Prostate gland (tissue), 2 donors: ENCODE measurements at regions not wholly inside any gene's neighbourhood (a gene's known extent, or its start where the extent isn't known, plus 50 kb on each side); places are given as distances from the start of the nearest gene placed in this dataset.

Source experiments
- DNase-seq: peaks from one replicate; pipeline ENCODE4 v3.0.0-alpha.2; 2019; ENCODE audit warnings: low spot score
- H3K27ac ChIP-seq, 2 donors: fragments of 200-600 bp; sonication (generic); 2 replicates each; pipeline ENCODE4 v1.5.1; 2017 to 2019
- H3K27me3 ChIP-seq: fragments of 200-600 bp; sonication (generic); replicated peaks from 2 replicates; pipeline ENCODE4 v1.5.1; 2019; ENCODE audit not compliant: insufficient read depth
- H3K36me3 ChIP-seq, 2 donors: fragments of 200-600 bp; sonication (generic); 1 replicate in 1 of 2; 2 replicates in 1 of 2; pipeline versions ENCODE4 v1.5.1 to v1.8.1; 2017 to 2019
- H3K4me1 ChIP-seq: fragments of 200-600 bp; sonication (generic); replicated peaks from 2 replicates; pipeline ENCODE4 v1.5.1; 2019
- H3K4me3 ChIP-seq, 2 donors: fragments of 200-600 bp; sonication (generic); 2 replicates each; pipeline ENCODE4 v1.5.1; 2017 to 2019
- H3K9me3 ChIP-seq: fragments of 200-600 bp; sonication (generic); 2 replicates; pipeline ENCODE4 v1.5.1; 2017
- CTCF ChIP-seq, 4 experiments: fragments of 200-600 bp in 2 of 4; fragments of 450-650 bp in 2 of 4; sonication (generic) in 2 of 4; IDR thresholded peaks; 1 replicate in 3 of 4; 2 replicates in 1 of 4; pipeline ENCODE4 v1.5.1; 2016 to 2019; ENCODE audit warnings: antibody characterized with exemption in 4 of 4, mild to moderate bottlenecking in 2 of 4, moderate library complexity in 2 of 4
- POLR2A ChIP-seq: fragments of 450-650 bp; IDR thresholded peaks from one replicate; pipeline ENCODE4 v1.6.1; 2016; ENCODE audit warnings: antibody characterized with exemption, mild to moderate bottlenecking
- POLR2AphosphoS5 ChIP-seq: sonication (generic); formaldehyde crosslinking; IDR thresholded peaks from one replicate; pipeline ENCODE4 v1.6.1; 2017; ENCODE audit warnings: antibody characterized with exemption
- WGBS: methylation state at CpG from one replicate; pipeline ENCODE4 v1.1.5; 2018; 5-methylcytosine and 5-hydroxymethylcytosine counted together
- intact Hi-C: fragments of 100-400 bp; cut with DNase I; formaldehyde crosslinking; loops from one replicate; pipeline ENCODE4 v1.14.2; 2022

- TF ChIP-seq POLR2A, result no peak
- no peak for TF ChIP-seq CTCF (IDR thresholded peaks at IDR 0.05)
- no peak for TF ChIP-seq POLR2AphosphoS5
- H3K4me1 ChIP-seq, result no peaks in the 10 kb centered on the region
- DNase-seq, result no peak
- 81% methylated on average over 4 of the region's 4 CpGs for WGBS
- intact Hi-C loops, result no loop called here
- H3K27ac ChIP-seq, result no peak overlapping the region
- no peaks in the 10 kb centered on the region for H3K9me3 ChIP-seq
- no peak overlapping the region for H3K4me3 ChIP-seq
- H3K27me3 ChIP-seq, result no peaks in the 10 kb centered on the region
- no peaks in the 10 kb centered on the region for H3K36me3 ChIP-seq
Measured at GRCh38 chr3:94416768-94417167, 353.9 kb downstream of the NSUN3 start.

GRCh38 chr3:94417963-94418455 is 355.1 kb downstream of the NSUN3 start:
- Histone ChIP-seq H3K4me1 (no peaks in the 10 kb centered on the region), H3K9me3 (no peaks in the 10 kb centered on the region), H3K27ac (no peak overlapping the region), H3K4me3 (no peak overlapping the region), H3K27me3 (no peaks in the 10 kb centered on the region), H3K36me3 (no peaks in the 10 kb centered on the region)
- TF ChIP-seq POLR2AphosphoS5 (no peak), POLR2A (no peak), CTCF (IDR thresholded peaks at IDR 0.05) (no peak)
- WGBS, result 96% methylated on average over 6 of the region's 6 CpGs
- DNase-seq, result no peak
- intact Hi-C loops, result no loop called here

- intact Hi-C loops, result no loop called here
- Histone ChIP-seq H3K27ac (no peak overlapping the region), H3K27me3 (no peaks in the 10 kb centered on the region), H3K36me3 (no peaks in the 10 kb centered on the region), H3K9me3 (no peaks in the 10 kb centered on the region), H3K4me3 (no peak overlapping the region), H3K4me1 (no peaks in the 10 kb centered on the region)
- DNase-seq, result no peak
- WGBS, result 92% methylated on average over 1 of the region's 1 CpG
- no peak for TF ChIP-seq POLR2AphosphoS5
- TF ChIP-seq CTCF (IDR thresholded peaks at IDR 0.05), result no peak
- TF ChIP-seq POLR2A, result no peak
Measured at GRCh38 chr3:94420931-94421330, 358.1 kb downstream of the NSUN3 start.

GRCh38 chr3:94423578-94423977 is 360.7 kb downstream of the NSUN3 start:
- H3K4me3 ChIP-seq, result no peak overlapping the region
- H3K36me3 ChIP-seq, result no peaks in the 10 kb centered on the region
- no peaks in the 10 kb centered on the region for H3K9me3 ChIP-seq
- intact Hi-C loops, result no loop called here
- H3K27me3 ChIP-seq, result no peaks in the 10 kb centered on the region
- no peak for DNase-seq
- TF ChIP-seq POLR2A (no peak), CTCF (IDR thresholded peaks at IDR 0.05) (no peak), POLR2AphosphoS5 (no peak)
- H3K4me1 ChIP-seq, result no peaks in the 10 kb centered on the region
- no peak overlapping the region for H3K27ac ChIP-seq

- Histone ChIP-seq H3K4me1 (no peaks in the 10 kb centered on the region), H3K4me3 (no peak overlapping the region), H3K27ac (no peak overlapping the region), H3K36me3 (no peaks in the 10 kb centered on the region), H3K27me3 (no peaks in the 10 kb centered on the region), H3K9me3 (no peaks in the 10 kb centered on the region)
- intact Hi-C loops, result no loop called here
- TF ChIP-seq POLR2AphosphoS5 (no peak), POLR2A (no peak), CTCF (IDR thresholded peaks at IDR 0.05) (no peak)
- no peak for DNase-seq
Measured at GRCh38 chr3:94429517-94429916, 366.7 kb downstream of the NSUN3 start.
